ENCODE measurements at regions not wholly inside any gene's neighbourhood (a gene's known extent, or its start where the extent isn't known, plus 50 kb on each side); places are given as distances from the start of the nearest gene placed in this dataset.
"Not testable (repeated sequence)": the region's sequence is repeated elsewhere in the genome, so short reads cannot be mapped to it uniquely, and the experiment has no call there.

DNA sequence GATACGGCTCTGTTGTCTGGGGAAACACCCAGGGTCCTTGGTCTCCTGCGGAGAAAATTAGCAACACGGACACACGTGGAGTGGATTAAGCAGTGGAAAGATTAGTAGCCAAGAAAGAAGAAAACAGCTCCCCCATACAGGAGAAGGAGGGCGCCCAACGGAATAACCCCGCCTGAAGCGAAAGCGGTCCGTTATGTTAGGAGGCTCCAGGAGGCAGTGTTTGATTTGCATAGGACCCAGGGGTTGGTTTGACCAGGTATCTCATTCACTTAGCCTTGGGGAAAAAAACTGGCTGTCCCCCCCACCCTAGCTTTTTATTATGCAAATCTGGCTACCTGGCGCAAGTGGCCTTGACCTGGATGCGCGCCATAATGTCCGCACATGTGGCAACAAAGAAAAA, 170.1 kb upstream of the KYNU start:
- Histone ChIP-seq H3K4me1 (ENCODE audit: low read depth) (no peaks in the 10 kb centered on the region), H3K9me3 (no peaks in the 10 kb centered on the region), H3K4me3 (no peak overlapping the region), H3K36me3 (ENCODE audit: low read depth) (no peaks in the 10 kb centered on the region)
- TF ChIP-seq, protein P1, sequence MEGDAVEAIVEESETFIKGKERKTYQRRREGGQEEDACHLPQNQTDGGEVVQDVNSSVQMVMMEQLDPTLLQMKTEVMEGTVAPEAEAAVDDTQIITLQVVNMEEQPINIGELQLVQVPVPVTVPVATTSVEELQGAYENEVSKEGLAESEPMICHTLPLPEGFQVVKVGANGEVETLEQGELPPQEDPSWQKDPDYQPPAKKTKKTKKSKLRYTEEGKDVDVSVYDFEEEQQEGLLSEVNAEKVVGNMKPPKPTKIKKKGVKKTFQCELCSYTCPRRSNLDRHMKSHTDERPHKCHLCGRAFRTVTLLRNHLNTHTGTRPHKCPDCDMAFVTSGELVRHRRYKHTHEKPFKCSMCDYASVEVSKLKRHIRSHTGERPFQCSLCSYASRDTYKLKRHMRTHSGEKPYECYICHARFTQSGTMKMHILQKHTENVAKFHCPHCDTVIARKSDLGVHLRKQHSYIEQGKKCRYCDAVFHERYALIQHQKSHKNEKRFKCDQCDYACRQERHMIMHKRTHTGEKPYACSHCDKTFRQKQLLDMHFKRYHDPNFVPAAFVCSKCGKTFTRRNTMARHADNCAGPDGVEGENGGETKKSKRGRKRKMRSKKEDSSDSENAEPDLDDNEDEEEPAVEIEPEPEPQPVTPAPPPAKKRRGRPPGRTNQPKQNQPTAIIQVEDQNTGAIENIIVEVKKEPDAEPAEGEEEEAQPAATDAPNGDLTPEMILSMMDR (IDR thresholded peaks at IDR 0.05): no peak
- ATAC-seq: no peak
- intact Hi-C loops (cut with DNase I, micrococcal nuclease): no loop called here
- no peak for DNase-seq

DNA sequence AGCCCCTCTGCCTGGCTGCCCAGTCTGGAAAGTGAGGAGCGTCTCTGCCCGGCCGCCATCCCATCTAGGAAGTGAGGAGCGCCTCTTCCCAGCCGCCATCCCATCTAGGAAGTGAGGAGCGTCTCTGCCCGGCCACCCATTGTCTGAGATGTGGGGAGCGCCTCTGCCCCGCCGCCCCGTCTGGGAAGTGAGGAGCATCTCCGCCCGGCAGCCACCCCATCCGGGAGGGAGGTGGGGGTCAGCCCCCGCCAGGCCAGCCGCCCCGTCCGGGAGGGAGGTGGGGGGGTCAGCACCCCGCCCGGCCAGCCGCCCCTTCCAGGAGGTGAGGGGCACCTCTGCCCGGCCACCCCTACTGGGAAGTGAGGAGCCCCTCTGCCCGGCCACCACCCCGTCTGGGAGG, 175.1 kb upstream of the KYNU start:
- H3K9me3 ChIP-seq; H3K4me3 ChIP-seq; H3K4me1 ChIP-seq (ENCODE audit: low read depth); intact Hi-C loops (cut with DNase I, micrococcal nuclease); ATAC-seq; DNase-seq; H3K36me3 ChIP-seq (ENCODE audit: low read depth): not testable (repeated sequence)

DNA sequence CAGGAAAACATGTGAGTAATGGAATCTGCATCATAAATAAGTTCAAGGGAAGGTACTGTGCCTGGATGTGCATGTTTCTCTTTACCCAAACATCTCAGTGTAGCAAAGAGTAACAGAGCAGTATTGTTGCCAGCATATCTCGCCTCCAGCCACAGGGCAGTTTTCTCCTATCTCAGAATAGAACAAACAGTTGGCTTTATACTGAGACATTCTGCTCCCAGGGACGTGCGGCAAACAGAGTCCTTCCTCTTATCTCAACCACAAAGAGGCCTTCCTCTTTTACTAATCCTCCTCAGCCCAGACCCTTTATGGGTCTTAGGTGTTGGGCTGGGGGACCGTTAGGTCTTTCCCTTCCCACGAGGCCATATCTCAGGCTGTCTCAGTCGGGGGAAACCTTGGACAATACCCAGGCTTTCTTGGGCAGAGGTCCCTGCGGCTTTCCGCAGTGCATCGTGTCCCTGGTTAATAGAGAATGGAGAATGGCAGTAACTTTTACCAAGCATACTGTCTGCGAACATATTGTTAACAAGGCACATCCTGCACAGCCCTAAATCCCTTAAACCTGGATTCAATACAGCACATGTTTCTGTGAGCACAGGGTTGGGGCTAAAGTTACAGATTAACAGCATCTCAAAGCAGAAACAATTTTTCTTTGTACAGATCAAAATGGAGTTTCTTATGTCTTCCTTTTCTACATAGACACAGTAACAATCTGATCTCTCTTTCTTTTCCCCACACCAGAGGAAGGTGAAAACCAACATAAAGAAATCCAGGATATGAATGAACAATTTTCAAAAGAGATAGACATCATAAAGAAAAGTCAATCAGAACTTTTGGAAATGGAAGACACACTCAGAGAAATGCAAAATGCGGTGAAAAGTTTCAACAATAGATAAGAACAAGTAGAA, 181.9 kb upstream of the KYNU start:
- H3K4me1 ChIP-seq (ENCODE audit: low read depth); H3K36me3 ChIP-seq (ENCODE audit: low read depth); H3K9me3 ChIP-seq; DNase-seq; ATAC-seq; H3K4me3 ChIP-seq; intact Hi-C loops (cut with DNase I, micrococcal nuclease): not testable (repeated sequence)

DNA sequence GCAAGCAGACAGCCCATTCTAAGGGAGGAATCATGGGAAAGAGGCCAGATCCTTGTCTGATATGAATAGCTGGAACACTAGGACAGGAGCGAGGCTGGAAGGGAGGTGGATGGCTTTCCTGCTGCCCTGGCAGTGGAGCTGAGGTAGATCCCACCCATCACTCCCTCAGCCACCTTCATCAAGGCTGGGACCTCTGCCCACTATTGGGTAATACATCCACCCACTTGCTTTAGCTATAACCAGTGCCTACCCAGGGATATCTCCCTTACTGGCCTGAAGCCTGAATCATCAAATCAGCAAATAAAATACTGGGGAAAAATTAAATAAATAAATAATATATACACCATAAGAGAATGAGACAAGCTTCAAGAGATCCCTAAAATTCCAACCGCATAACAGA, 183.2 kb upstream of the KYNU start:
- intact Hi-C loops (cut with DNase I, micrococcal nuclease): no loop called here
- no peaks in the 10 kb centered on the region for H3K36me3 ChIP-seq (ENCODE audit: low read depth)
- TF ChIP-seq, protein P1 (IDR thresholded peaks at IDR 0.05): no peak
- H3K4me1 ChIP-seq (ENCODE audit: low read depth): no peaks in the 10 kb centered on the region
- H3K4me3 ChIP-seq: no peak overlapping the region
- DNase-seq (no peak), ATAC-seq (no peak)
- H3K9me3 ChIP-seq: no peaks in the 10 kb centered on the region

DNA sequence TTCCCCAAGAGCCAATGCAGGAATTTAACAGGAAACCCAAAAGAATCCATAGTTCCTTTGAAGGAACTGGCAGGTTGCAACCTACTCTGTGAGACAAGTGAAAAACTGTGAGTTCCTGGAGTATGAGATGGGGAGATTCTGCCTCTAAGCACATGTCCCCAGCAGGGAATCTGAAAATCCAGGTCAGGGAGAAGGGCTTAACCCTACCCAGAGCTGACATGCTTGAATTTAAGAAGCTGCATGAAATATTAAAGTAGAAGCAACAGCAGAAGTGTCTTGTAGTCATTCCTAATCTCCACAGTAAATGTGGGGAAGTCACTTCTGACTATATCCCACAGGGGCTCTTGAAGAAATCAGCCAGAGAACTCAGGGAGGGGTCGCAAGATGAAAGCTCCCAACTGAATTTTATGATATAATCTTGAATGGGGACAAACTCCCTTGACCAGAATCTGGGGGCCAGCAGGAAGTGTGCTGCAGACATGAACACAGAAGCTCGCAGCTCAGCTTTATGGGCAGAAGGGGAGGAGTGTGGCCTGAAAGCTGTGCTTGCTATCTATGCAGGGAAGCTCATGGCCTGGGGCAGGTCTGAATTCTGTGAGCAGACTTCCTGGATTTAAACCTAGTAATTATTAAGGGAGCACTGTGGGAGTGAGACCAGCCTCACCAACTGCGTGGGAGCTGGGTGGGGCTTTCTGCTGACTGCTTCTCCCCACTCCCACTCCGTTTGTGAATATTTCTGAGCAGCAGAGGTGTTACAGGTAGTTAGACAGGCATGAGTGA, 184.1 kb upstream of the KYNU start:
- ATAC-seq (no peak), DNase-seq (no peak)
- Histone ChIP-seq H3K9me3 (no peaks in the 10 kb centered on the region), H3K4me1 (ENCODE audit: low read depth) (no peaks in the 10 kb centered on the region), H3K4me3 (no peak overlapping the region), H3K36me3 (ENCODE audit: low read depth) (no peaks in the 10 kb centered on the region)
- intact Hi-C loops (cut with DNase I, micrococcal nuclease): no loop called here
- TF ChIP-seq, protein P1 (IDR thresholded peaks at IDR 0.05): no peak

DNA sequence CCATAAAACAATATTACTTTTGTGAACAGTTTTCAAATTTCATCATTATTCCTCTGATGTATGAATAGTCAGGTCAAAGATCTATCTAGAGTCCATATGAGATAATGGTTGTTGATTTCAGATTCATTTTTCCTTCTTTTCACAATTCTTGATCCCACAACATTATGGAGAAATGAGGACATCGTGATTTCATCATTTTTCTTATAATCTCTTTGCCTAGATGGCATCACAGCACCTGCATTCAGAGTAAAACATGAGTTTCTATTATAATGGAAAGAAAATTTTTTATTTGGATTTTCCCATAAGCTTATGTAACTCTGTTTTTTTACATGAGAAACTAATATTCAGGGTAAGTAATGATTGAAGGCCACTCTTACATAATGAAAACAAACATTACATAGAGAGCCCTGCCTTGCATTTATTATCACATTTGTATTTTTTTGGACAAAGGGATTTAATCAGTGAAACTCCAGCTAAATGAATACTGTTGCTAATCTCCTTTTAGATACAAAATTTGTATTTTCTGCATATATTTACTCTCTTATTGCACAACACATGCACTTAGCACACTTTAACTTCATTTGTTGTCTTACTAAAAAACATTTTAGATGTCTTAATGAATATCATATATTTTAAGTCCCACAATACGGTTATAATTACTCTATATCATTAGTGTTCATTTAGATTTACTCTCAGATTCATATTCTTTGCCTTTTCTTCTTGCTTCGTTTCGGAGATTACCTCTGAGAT, 188.4 kb upstream of the KYNU start:
- ATAC-seq (no peak), DNase-seq (no peak)
- H3K9me3 ChIP-seq: no peaks in the 10 kb centered on the region
- no peaks in the 10 kb centered on the region for H3K4me1 ChIP-seq (ENCODE audit: low read depth)
- H3K36me3 ChIP-seq (ENCODE audit: low read depth): no peaks in the 10 kb centered on the region
- no peak overlapping the region for H3K4me3 ChIP-seq
- TF ChIP-seq, protein P1 (IDR thresholded peaks at IDR 0.05): no peak
- intact Hi-C loops (cut with DNase I, micrococcal nuclease): no loop called here
